ENCODE measurements at regions not wholly inside any gene's neighbourhood (a gene's known extent, or its start where the extent isn't known, plus 50 kb on each side); places are given as distances from the start of the nearest gene placed in this dataset.
"Not testable (repeated sequence)": the region's sequence is repeated elsewhere in the genome, so short reads cannot be mapped to it uniquely, and the experiment has no call there.

DNA sequence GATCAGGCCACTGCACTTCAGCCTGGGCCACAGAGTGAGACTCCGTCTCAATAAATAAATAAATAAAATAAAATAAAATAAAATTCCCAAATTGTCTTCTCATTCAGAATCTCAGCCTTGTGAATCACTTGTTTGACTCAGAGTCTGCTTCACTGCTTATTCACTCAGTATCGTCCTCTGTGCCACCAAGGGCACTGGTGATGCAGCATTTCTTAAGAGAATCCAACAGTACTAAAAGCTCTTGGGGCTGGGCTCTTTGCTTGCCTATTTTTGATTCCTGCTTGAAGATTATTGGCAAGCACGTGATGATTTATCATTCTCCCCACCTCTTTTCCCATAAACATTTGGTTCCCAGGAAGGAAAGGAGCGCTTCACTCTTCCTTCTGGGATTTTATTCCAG lies 54.8 kb upstream of the HMGB1 start:
- ATAC-seq: no peak
- Mint-ChIP-seq H3K36me3 (no peaks in the 10 kb centered on the region), H3K9me3 (no peaks in the 10 kb centered on the region)

DNA sequence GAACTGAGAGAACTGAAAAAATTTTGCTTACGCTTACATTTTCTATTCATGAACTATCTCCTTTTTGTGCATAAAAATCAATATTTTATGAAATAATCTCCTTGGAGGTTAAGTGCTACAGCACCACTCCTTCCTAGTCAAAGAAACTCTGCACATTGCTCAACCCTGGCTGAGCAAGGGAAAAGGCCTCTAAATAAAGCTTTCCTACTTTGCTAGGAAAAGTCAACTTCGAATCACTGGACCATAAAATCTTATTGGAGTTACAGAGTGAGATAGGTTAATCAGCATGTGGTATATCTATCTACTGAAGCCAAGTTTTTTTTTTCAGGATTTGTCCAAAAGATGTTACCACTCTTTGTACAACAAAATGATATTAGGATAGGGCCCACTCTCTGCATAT lies 57.5 kb upstream of the HMGB1 start:
- H3K27ac Mint-ChIP-seq: no peak overlapping the region
- no peaks in the 10 kb centered on the region for H3K36me3 Mint-ChIP-seq
- ATAC-seq (no peak), DNase-seq (ENCODE audit: low spot score in 2 of 2) (no peak)
- no peaks in the 10 kb centered on the region for H3K9me3 Mint-ChIP-seq

More for the DNA sequence above, 54.8 kb upstream of the HMGB1 start:
- DNase-seq (ENCODE audit: low spot score in 2 of 2): no peak
- H3K27ac Mint-ChIP-seq: no peak overlapping the region

DNA sequence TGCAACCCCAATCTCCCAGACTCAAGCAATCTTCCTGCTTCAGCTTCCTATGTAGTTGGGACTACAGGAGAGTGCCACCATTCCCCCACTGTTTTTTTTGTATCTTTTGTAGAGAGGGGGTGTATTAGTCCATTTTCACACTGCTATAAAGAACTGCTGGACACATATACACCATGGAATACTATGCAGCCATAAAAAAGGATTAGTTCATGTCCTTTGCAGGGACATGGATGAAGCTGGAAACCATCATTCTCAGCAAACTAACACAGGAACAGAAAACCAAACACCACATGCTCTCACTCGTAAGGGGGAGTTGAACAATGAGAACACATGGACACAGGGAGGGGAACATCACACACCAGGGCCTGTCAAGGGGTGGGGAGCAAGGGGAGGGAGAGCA lies 58.1 kb upstream of the HMGB1 start:
- not testable (repeated sequence) for H3K27ac Mint-ChIP-seq; H3K9me3 Mint-ChIP-seq; H3K36me3 Mint-ChIP-seq; ATAC-seq; DNase-seq (ENCODE audit: low spot score in 2 of 2)

DNA sequence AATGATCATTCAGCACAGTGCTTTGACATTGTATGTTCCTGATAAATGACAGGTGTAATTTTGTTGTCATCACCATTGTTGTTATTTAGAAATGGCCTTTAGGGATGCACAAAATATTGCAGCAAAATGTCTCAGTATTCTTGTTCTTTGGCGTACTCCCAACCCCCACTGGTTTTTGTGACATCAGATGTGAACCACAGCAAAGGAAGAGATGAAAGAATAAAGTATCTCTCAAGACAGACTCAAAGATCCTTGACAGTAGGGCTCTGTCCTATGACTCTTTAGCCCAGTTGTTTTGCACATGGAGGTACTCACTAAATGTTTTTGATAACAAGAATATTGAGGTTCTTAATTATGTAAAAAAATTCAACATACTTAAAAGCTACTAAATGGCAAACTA lies 59.5 kb upstream of the HMGB1 start:
- H3K27ac Mint-ChIP-seq; DNase-seq (ENCODE audit: low spot score in 2 of 2); H3K36me3 Mint-ChIP-seq; ATAC-seq; H3K9me3 Mint-ChIP-seq: not testable (repeated sequence)

DNA sequence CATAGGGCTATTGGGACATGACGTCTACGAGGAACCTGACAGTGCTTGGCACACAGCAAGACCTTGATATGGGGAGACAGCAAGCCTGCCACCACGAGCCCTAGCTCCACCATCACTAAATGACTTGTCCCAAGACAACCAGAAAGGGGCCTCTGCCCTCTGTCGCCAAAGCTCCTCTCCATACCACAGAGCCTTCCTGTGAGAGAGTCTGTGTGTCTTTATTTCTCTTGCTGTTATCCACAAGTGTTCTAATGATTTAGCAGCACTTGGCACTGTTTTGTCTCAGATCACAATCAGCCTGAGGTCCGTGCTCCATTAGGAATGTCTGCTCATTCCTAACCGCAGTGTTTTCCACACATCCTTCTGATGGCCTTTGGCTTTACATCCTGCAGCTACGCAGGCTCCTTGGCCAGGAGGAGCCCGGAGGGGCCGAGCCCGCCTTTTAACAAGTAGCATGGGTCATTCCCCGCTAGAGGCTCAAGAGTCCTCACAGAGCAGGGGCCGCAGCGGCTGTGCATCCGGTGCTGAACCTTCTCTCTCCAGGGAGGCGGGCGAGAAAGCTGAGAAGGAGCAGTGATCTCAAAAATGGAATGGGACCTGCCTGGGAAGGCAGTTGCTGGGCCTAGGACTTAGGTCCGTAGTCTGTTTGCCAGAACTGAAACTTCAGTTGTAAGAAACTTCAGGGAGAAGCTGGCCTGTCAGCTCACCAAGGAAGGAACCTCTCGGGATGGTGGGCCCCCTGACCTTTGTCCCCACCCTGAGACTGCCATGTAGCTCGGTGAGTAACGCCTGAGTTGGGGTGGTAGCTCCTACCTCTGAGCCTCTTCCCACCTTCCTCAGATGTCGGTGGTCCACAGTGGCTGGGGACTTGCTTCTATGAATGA lies 61.1 kb upstream of the HMGB1 start:
- no peak overlapping the region for H3K27ac Mint-ChIP-seq
- ATAC-seq: no peak
- no peaks in the 10 kb centered on the region for H3K9me3 Mint-ChIP-seq
- no peaks in the 10 kb centered on the region for H3K36me3 Mint-ChIP-seq
- DNase-seq (ENCODE audit: low spot score in 2 of 2): no peak

DNA sequence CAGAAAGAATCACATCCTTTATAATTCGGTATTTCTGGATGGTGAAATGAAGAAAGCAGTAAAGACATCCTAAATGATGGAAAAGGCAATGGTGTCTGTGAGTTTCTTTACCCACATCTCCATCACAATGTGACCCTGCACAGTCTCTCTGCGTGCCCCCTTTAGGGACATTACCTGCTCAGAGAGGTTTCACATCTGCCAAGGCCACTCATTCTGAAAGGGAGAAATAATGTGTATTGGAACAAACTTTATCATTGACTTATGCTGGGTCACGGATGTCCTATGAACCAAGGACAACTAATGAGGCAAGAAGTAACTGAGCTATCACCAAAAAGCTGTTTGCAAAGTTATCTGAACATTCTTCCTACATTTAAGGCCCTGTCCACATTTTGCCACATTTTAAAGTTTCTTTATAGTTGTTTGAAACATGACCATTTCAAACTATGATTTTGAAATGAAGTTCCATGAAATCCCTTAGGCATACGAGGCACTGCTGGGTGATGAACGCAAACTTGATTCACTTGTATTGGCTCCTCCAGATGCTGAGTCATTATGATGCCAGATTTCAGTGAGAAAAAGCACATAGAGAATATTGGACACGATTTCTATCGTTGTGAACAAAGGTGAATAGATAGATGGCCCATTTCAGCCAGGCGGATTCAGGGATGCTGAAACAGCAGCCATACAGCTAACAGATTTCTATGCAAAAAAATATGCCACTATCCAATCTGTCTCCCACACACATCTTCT lies 63.5 kb upstream of the HMGB1 start:
- no peaks in the 10 kb centered on the region for H3K9me3 Mint-ChIP-seq
- no peak overlapping the region for H3K27ac Mint-ChIP-seq
- DNase-seq (ENCODE audit: low spot score in 2 of 2): no peak
- ATAC-seq: no peak
- H3K36me3 Mint-ChIP-seq: no peaks in the 10 kb centered on the region

DNA sequence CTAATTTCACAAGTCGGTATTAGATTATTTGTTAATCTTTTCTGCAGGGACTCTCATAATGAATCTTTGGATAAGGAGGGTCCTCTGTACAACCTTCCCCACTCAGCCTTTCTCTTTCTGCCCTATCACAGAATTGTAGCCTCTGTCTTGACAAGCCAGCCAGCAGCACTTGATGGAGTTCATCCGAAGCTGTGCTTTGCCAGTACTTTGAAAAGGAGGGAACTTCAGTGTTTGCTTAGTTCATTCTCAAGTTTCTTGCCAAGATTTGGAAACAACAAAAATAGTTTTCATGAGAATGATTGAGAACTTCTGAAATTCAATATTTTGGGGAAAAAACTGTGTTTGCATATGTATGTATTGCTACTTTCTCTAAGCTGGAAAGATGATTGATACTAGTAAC lies 69.3 kb upstream of the HMGB1 start:
- no peaks in the 10 kb centered on the region for H3K36me3 Mint-ChIP-seq
- H3K27ac Mint-ChIP-seq: no peak overlapping the region
- H3K9me3 Mint-ChIP-seq: no peaks in the 10 kb centered on the region
- no peak for ATAC-seq
- no peak for DNase-seq (ENCODE audit: low spot score in 2 of 2)

DNA sequence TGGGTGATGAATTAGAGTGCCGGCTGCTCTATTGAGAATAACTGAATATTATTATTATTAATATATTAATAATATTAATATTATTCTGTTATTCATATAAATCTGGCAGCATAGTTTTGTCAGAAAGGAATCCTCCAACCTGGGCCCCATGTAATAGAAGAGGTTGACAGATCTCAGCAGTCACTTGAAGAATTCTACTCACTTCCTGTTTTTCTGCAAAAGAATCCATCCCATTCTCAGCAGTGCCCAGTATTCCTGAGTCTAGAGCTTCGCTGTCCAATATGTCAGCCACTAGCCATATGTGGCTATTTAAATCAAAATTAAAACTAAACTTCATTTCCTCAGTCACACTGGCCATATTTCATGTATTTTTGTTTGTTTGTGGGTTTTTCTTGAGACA lies 72.4 kb upstream of the USPL1 start:
- DNase-seq (ENCODE audit: low spot score in 2 of 2): no peak
- ATAC-seq: no peak
- no peak overlapping the region for H3K27ac Mint-ChIP-seq
- H3K36me3 Mint-ChIP-seq: no peaks in the 10 kb centered on the region
- H3K9me3 Mint-ChIP-seq: no peaks in the 10 kb centered on the region

DNA sequence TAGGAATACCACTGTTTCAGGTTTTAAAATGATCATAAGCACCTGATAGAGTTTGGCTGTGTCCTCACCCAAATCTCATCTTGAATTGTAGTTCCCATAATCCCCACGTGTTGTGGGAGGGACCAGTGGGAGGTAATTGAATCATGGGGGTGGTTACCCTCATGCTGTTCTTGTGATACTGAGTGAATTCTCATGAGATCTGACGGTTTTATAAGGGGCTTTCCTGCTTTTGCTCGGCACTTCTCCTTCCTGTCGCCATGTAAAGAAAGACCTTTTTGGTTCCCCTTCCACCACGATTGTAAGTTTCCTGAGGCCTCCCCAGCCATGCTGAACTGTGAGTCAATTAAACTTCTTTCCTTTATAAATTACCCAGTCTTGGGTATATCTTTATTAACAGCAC lies 69.7 kb upstream of the USPL1 start:
- ATAC-seq; H3K9me3 Mint-ChIP-seq; H3K36me3 Mint-ChIP-seq; H3K27ac Mint-ChIP-seq; DNase-seq (ENCODE audit: low spot score in 2 of 2): not testable (repeated sequence)

DNA sequence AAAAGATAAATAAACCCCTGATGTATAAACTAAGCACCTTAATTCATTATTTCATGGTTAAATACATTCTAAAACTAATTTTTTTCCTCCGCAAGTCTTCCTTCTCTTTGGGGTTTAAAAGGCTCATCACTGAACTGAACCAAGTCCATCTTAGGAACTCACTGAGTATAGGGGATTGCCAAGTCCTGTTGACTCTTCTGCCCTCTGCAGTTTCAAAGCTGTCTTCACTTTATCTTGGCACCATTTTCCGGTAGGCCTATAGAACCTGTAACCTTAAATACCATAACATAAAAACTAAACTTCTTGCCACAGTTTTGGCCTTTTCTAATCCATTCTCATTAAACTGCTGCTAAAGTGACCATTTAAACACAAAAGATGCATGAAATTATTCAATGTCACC lies 66.5 kb upstream of the USPL1 start:
- ATAC-seq: peak; percentile 71 to 77
- Mint-ChIP-seq H3K27ac (no peak overlapping the region), H3K36me3 (no peaks in the 10 kb centered on the region), H3K9me3 (no peaks in the 10 kb centered on the region)
- no peak for DNase-seq (ENCODE audit: low spot score in 2 of 2)

DNA sequence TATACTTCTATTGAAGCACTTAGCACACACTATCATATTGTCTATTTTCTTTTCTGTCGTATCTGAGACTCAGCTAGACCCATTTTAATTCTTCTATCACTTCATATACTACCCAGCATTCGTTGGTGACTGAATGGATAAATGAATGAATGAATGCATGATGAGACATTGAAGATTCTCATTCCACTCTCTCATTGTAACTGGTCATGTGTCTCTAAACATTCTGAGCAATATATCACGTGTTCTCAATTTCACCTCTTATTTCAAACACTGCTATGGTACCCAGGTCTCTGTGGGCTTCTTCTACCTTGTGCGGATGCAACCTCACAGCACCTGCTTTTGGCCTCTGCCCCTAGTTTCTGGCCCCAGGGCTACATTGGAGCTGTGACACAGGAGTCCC lies 65.2 kb upstream of the USPL1 start:
- no peaks in the 10 kb centered on the region for H3K9me3 Mint-ChIP-seq
- peak overlapping the region in 1 of 2 donors; percentile 42 for H3K27ac Mint-ChIP-seq
- DNase-seq (ENCODE audit: low spot score in 2 of 2) (no peak), ATAC-seq (no peak)
- no peaks in the 10 kb centered on the region for H3K36me3 Mint-ChIP-seq

DNA sequence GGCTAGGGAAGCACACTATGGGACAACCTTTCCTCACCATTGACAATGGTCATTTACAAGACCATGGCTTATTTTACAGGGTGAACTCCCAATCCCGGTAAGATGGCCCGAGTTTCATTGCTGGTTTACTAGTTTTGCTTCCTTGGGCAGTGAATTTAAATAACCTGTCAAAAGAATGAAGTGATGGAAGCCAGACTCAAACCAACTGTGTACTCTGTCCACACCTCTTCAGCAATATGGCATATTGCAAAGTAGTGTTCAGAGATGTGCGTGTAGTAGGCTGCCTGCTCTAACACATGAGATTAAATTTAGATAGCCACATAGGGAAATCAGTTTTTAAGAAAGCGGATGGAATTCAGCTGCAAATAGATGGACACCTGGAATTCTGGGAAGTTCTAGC lies 58.4 kb upstream of the USPL1 start:
- DNase-seq (ENCODE audit: low spot score in 2 of 2) (no peak), ATAC-seq (no peak)
- H3K27ac Mint-ChIP-seq: no peak overlapping the region
- no peaks in the 10 kb centered on the region for H3K36me3 Mint-ChIP-seq
- H3K9me3 Mint-ChIP-seq: no peaks in the 10 kb centered on the region

DNA sequence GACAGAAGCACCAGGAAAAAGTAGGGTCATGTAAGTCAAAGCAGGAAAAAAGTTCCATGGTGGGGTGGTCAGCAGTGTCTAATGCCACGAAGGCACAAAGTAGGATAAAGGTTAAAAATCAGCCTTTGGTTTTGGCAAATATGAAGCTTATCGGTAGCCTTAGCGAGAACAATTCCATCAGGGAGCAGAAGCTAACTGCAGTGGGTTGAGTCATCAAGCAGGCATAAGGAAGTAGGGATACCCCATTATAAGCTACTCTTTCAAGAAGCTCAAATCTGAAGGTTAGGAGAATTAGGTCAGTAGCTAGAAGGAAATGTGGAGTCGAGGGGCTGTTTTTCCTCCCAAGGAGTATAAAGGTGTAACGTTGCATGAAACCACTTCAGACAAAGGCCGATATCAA lies 57.5 kb upstream of the USPL1 start:
- no peaks in the 10 kb centered on the region for H3K36me3 Mint-ChIP-seq
- no peak for DNase-seq (ENCODE audit: low spot score in 2 of 2)
- no peaks in the 10 kb centered on the region for H3K9me3 Mint-ChIP-seq
- no peak overlapping the region for H3K27ac Mint-ChIP-seq
- no peak for ATAC-seq

DNA sequence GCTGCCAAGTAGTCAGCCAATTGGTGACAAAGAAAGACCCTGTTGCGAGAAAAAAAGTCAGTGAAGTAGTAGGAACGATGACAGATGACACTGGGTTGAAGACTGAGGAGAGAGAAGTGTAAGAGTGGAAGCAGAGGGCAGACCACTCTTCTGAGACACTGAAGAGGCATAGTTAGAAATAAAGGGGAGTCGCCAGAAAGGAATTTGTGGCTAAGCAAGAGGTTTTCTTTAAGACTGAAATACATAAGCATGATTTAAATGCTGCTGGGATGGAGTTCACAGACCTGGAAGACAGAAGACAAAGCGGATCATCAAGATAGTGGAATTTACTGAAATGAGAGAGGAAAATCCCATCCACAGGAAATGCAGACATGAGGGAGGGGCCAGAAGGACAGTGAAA lies 56.2 kb upstream of the USPL1 start:
- no peak for ATAC-seq

DNA sequence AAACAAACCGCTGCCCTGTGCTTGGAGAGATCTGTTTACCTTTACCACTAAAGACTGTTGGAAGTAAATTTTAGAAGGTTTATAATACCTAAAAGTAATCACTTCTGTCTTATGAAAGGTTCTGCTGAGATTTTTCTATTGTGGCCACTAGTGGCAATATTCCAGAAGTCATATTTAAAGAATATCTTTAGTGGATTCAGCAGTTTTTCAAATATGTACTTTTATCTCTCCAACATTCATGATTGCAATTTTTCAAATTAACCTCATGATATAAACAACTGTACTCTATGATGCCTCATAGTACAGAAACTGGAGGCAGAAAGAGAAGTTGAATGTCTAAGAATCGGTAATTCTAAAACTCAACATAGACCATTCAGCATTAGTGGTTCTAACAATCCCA lies 53.2 kb upstream of the USPL1 start:
- no peak for DNase-seq (ENCODE audit: low spot score in 2 of 2)
- no peaks in the 10 kb centered on the region for H3K9me3 Mint-ChIP-seq
- no peak for ATAC-seq
- H3K36me3 Mint-ChIP-seq: no peaks in the 10 kb centered on the region
- no peak overlapping the region for H3K27ac Mint-ChIP-seq

More for the DNA sequence above, 56.2 kb upstream of the USPL1 start:
- DNase-seq (ENCODE audit: low spot score in 2 of 2): no peak
- H3K36me3 Mint-ChIP-seq: no peaks in the 10 kb centered on the region
- no peak overlapping the region for H3K27ac Mint-ChIP-seq
- H3K9me3 Mint-ChIP-seq: no peaks in the 10 kb centered on the region

DNA sequence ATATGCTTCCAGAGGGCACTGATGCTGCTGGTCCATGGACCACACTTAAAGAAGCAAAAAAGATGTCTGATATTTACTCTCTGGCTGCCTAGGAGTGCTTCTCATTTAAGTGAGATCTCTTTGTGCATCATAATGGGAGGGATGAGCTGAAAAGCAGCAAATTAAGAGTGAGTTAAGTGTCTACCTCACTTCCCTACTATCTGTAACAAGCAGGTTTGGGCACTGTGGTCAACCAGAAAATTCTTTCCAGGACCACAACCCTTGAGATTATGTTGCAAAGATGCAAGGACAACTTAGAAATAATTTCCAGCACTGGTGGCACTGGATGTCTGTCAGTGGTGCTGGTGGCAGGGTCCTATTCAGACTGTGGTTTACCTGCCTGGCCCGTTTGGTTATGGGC lies 52.1 kb upstream of the USPL1 start:
- Mint-ChIP-seq H3K36me3 (no peaks in the 10 kb centered on the region), H3K9me3 (no peaks in the 10 kb centered on the region), H3K27ac (no peak overlapping the region)
- no peak for DNase-seq (ENCODE audit: low spot score in 2 of 2)
- no peak for ATAC-seq

DNA sequence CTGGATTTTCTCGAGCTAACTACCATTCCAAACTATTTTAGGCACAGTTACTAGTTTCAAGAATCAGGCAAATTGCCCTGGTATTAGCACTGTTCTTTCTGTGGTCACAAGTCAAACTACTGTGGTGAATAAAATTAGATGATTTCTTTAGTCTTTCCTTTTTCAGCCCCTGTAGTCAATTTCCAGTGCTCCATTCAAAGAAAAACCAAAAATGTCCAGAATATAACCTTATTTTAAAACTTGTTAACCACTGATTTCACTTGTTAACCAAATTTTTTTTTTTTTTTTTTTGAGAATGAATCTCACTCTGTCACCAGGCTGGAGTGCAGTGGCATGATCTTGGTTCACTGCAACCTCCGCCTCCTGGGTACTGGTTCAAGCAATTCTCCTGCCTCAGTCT lies 50.6 kb upstream of the USPL1 start:
- DNase-seq (ENCODE audit: low spot score in 2 of 2) (no peak), ATAC-seq (no peak)
- H3K9me3 Mint-ChIP-seq: no peaks in the 10 kb centered on the region
- no peak overlapping the region for H3K27ac Mint-ChIP-seq
- no peaks in the 10 kb centered on the region for H3K36me3 Mint-ChIP-seq

Data from activated naive CD4-positive, alpha-beta T cell treated with anti-CD3 and anti-CD28 coated beads, Interleukin-2, amount 50 U/mL, for 72 hours (primary cell).